HG03565 (cell line): ENCODE measurements at regions not wholly inside any gene's neighbourhood (a gene's known extent, or its start where the extent isn't known, plus 50 kb on each side); places are given as distances from the start of the nearest gene placed in this dataset.

ENCODE experiments used
- ATAC-seq: cut with Tn5 transposase; IDR thresholded peaks from one replicate; pipeline ENCODE4 v1.9.1; 2021; ENCODE audit warnings: mild to moderate bottlenecking, moderate library complexity; ENCODE audit not compliant: unreplicated experiment

GRCh38 chr6:94394822-94395221 is 975.5 kb upstream of the EPHA7 start:
- ATAC-seq, result no peak

- ATAC-seq, result no peak
Measured at GRCh38 chr6:94389218-94389617, 969.9 kb upstream of the EPHA7 start.

GRCh38 chr6:94377835-94378234 is 958.5 kb upstream of the EPHA7 start:
- ATAC-seq, result no peak

GRCh38 chr6:94376876-94377275 is 957.5 kb upstream of the EPHA7 start:
- no peak for ATAC-seq

GRCh38 chr6:94372229-94372628 is 952.9 kb upstream of the EPHA7 start:
- no peak for ATAC-seq

- ATAC-seq, result no peak
Measured at GRCh38 chr6:94367316-94367715, 948.0 kb upstream of the EPHA7 start.

GRCh38 chr6:94362061-94362864 is 942.9 kb upstream of the EPHA7 start:
- ATAC-seq, result no peak

GRCh38 chr6:94361304-94362060 is 942.1 kb upstream of the EPHA7 start:
- no peak for ATAC-seq

GRCh38 chr6:94357381-94357980 is 938.1 kb upstream of the EPHA7 start:
- no peak for ATAC-seq

GRCh38 chr6:94350833-94351232 is 931.5 kb upstream of the EPHA7 start:
- no peak for ATAC-seq

GRCh38 chr6:94349227-94349626 is 929.9 kb upstream of the EPHA7 start:
- ATAC-seq, result no peak

- no peak for ATAC-seq
Measured at GRCh38 chr6:94344866-94345265, 925.5 kb upstream of the EPHA7 start.

GRCh38 chr6:94341173-94341572 is 921.8 kb upstream of the EPHA7 start:
- no peak for ATAC-seq

GRCh38 chr6:94323853-94324252 is 904.5 kb upstream of the EPHA7 start:
- no peak for ATAC-seq

- no peak for ATAC-seq
Measured at GRCh38 chr6:94300424-94301144, 881.2 kb upstream of the EPHA7 start.

GRCh38 chr6:94289131-94289530 is 869.8 kb upstream of the EPHA7 start:
- ATAC-seq, result no peak

- ATAC-seq, result no peak
Measured at GRCh38 chr6:94278146-94278545, 858.8 kb upstream of the EPHA7 start.

GRCh38 chr6:94272327-94272726 is 853.0 kb upstream of the EPHA7 start:
- ATAC-seq, result no peak

- ATAC-seq, result no peak
Measured at GRCh38 chr6:94270091-94270948, 851.0 kb upstream of the EPHA7 start.

- no peak for ATAC-seq
Measured at GRCh38 chr6:94269256-94269655, 849.9 kb upstream of the EPHA7 start.
